Loucy (cell line): ENCODE measurements at regions not wholly inside any gene's neighbourhood (a gene's known extent, or its start where the extent isn't known, plus 50 kb on each side); places are given as distances from the start of the nearest gene placed in this dataset.

ENCODE experiments used
- EZH2phosphoT487 ChIP-seq: fragments of 200-600 bp; IDR thresholded peaks from 2 replicates; pipeline ENCODE4 v1.6.1; 2018; ENCODE audit warnings: antibody characterized with exemption, mild to moderate bottlenecking, moderate library complexity, borderline replicate concordance
- TF ChIP-seq, protein P1 (sequence below): fragments of 200-600 bp; sonication (generic); conservative IDR thresholded peaks from 2 replicates; pipeline ENCODE4 v1.5.1; 2014; ENCODE audit warnings: mild to moderate bottlenecking, antibody characterized with exemption, low read length

- TF ChIP-seq, protein P1, sequence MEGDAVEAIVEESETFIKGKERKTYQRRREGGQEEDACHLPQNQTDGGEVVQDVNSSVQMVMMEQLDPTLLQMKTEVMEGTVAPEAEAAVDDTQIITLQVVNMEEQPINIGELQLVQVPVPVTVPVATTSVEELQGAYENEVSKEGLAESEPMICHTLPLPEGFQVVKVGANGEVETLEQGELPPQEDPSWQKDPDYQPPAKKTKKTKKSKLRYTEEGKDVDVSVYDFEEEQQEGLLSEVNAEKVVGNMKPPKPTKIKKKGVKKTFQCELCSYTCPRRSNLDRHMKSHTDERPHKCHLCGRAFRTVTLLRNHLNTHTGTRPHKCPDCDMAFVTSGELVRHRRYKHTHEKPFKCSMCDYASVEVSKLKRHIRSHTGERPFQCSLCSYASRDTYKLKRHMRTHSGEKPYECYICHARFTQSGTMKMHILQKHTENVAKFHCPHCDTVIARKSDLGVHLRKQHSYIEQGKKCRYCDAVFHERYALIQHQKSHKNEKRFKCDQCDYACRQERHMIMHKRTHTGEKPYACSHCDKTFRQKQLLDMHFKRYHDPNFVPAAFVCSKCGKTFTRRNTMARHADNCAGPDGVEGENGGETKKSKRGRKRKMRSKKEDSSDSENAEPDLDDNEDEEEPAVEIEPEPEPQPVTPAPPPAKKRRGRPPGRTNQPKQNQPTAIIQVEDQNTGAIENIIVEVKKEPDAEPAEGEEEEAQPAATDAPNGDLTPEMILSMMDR = no peak
- TF ChIP-seq EZH2phosphoT487 = no peak
These were observed 108.4 kb downstream of the FAT4 start for GRCh38 chr4:125423124-125423523.
